HG02938 (cell line): ENCODE measurements at regions not wholly inside any gene's neighbourhood (a gene's known extent, or its start where the extent isn't known, plus 50 kb on each side); places are given as distances from the start of the nearest gene placed in this dataset.
"Not testable (repeated sequence)": the region's sequence is repeated elsewhere in the genome, so short reads cannot be mapped to it uniquely, and the experiment has no call there.

ENCODE experiments used
- ATAC-seq: cut with Tn5 transposase; IDR thresholded peaks from one replicate; pipeline ENCODE4 v1.9.1; 2021; ENCODE audit warnings: mild to moderate bottlenecking, moderate library complexity; ENCODE audit not compliant: unreplicated experiment

GRCh38 chr2:107542314-107542740 is 284.4 kb upstream of the RGPD4 start:
- no peak for ATAC-seq

GRCh38 chr2:107543793-107544192 is 282.9 kb upstream of the RGPD4 start:
- no peak for ATAC-seq

- no peak for ATAC-seq
Observed at GRCh38 chr2:107545066-107545465, 281.6 kb upstream of the RGPD4 start.

- ATAC-seq = no peak
Observed at GRCh38 chr2:107545851-107546250, 280.8 kb upstream of the RGPD4 start.

GRCh38 chr2:107548216-107548615 is 278.5 kb upstream of the RGPD4 start:
- no peak for ATAC-seq

- ATAC-seq = no peak
Observed at GRCh38 chr2:107553046-107553445, 273.6 kb upstream of the RGPD4 start.

GRCh38 chr2:107553539-107553938 is 273.2 kb upstream of the RGPD4 start:
- ATAC-seq = no peak

- no peak for ATAC-seq
Observed at GRCh38 chr2:107556038-107556627, 270.6 kb upstream of the RGPD4 start.

GRCh38 chr2:107558295-107558694 is 268.4 kb upstream of the RGPD4 start:
- no peak for ATAC-seq

GRCh38 chr2:107569496-107569895 is 257.2 kb upstream of the RGPD4 start:
- ATAC-seq = no peak

- ATAC-seq = no peak
Observed at GRCh38 chr2:107570876-107571275, 255.8 kb upstream of the RGPD4 start.

- not testable (repeated sequence) for ATAC-seq
Observed at GRCh38 chr2:107572890-107573289, 253.8 kb upstream of the RGPD4 start.

- ATAC-seq = no peak
Observed at GRCh38 chr2:107576991-107577390, 249.7 kb upstream of the RGPD4 start.

- no peak for ATAC-seq
Observed at GRCh38 chr2:107582487-107582886, 244.2 kb upstream of the RGPD4 start.

- ATAC-seq = no peak
Observed at GRCh38 chr2:107584577-107584976, 242.1 kb upstream of the RGPD4 start.

GRCh38 chr2:107585851-107586250 is 240.8 kb upstream of the RGPD4 start:
- no peak for ATAC-seq

- ATAC-seq = no peak
Observed at GRCh38 chr2:107588181-107588580, 238.5 kb upstream of the RGPD4 start.

GRCh38 chr2:107589079-107589491 is 237.6 kb upstream of the RGPD4 start:
- ATAC-seq = no peak

- ATAC-seq = no peak
Observed at GRCh38 chr2:107591561-107592279, 235.0 kb upstream of the RGPD4 start.

- ATAC-seq = no peak
Observed at GRCh38 chr2:107592280-107592624, 234.4 kb upstream of the RGPD4 start.

GRCh38 chr2:107595285-107595684 is 231.4 kb upstream of the RGPD4 start:
- ATAC-seq = no peak

- no peak for ATAC-seq
Observed at GRCh38 chr2:107595749-107596148, 230.9 kb upstream of the RGPD4 start.

- no peak for ATAC-seq
Observed at GRCh38 chr2:107597507-107597906, 229.2 kb upstream of the RGPD4 start.
